Astrocyte of the cerebellum (primary cell): ENCODE measurements at regions not wholly inside any gene's neighbourhood (a gene's known extent, or its start where the extent isn't known, plus 50 kb on each side); places are given as distances from the start of the nearest gene placed in this dataset.
A peak's percentile ranks its signal among the peaks of the same experiment; 100 is the strongest.

Source experiments
- DNase-seq: peaks from one replicate; pipeline ENCODE4 v3.0.0-alpha.2; 2011; ENCODE audit warnings: low read depth
- H3K4me3 ChIP-seq: 2 replicates; pipeline ENCODE4 v1.5.1; 2011; ENCODE audit warnings: mild to moderate bottlenecking, low read depth, low read length, moderate library complexity
- CTCF ChIP-seq: IDR thresholded peaks from 2 replicates; pipeline ENCODE4 v1.5.1; 2012; ENCODE audit warnings: low read length, low read depth, moderate library complexity, mild to moderate bottlenecking; ENCODE audit errors: missing control alignments
- in situ Hi-C: cut with HindIII; loops from 2 replicates; pipeline ENCODE4 v1.10.0; 2017; ENCODE audit warnings: low sequenced_read_pairs

GRCh38 chr15:39230205-39230907, 350.5 kb upstream of the THBS1 start:
- in situ Hi-C loops = no loop called here
- TF ChIP-seq CTCF = no peak
- H3K4me3 ChIP-seq = no peak overlapping the region
- DNase-seq = no peak

GRCh38 chr15:39230908-39231285, 350.0 kb upstream of the THBS1 start:
- no peak overlapping the region for H3K4me3 ChIP-seq
- TF ChIP-seq CTCF = no peak
- in situ Hi-C loops = no loop called here
- no peak for DNase-seq

GRCh38 chr15:39232512-39232911, 348.4 kb upstream of the THBS1 start:
- no peak for TF ChIP-seq CTCF
- in situ Hi-C loops = no loop called here
- peak; percentile 37 for DNase-seq
- H3K4me3 ChIP-seq = no peak overlapping the region

- TF ChIP-seq CTCF = no peak
- in situ Hi-C loops = no loop called here
- no peak overlapping the region for H3K4me3 ChIP-seq
- no peak for DNase-seq
These were observed 345.6 kb upstream of the THBS1 start for GRCh38 chr15:39235084-39235795.

GRCh38 chr15:39236375-39236774, 344.5 kb upstream of the THBS1 start:
- DNase-seq = no peak
- TF ChIP-seq CTCF = no peak
- in situ Hi-C loops = no loop called here
- no peak overlapping the region for H3K4me3 ChIP-seq

- TF ChIP-seq CTCF = no peak
These were observed 342.4 kb upstream of the THBS1 start for GRCh38 chr15:39238443-39238842.

More at GRCh38 chr15:39238443-39238842, 342.4 kb upstream of the THBS1 start:
- H3K4me3 ChIP-seq = no peak overlapping the region
- in situ Hi-C loops = no loop called here
- no peak for DNase-seq
